HG02571 (cell line): ENCODE measurements at regions not wholly inside any gene's neighbourhood (a gene's known extent, or its start where the extent isn't known, plus 50 kb on each side); places are given as distances from the start of the nearest gene placed in this dataset.
"Not testable (repeated sequence)": the region's sequence is repeated elsewhere in the genome, so short reads cannot be mapped to it uniquely, and the experiment has no call there.

Experiments used
- ATAC-seq: cut with Tn5 transposase; IDR thresholded peaks from one replicate; pipeline ENCODE4 v1.9.1; 2021; ENCODE audit warnings: mild to moderate bottlenecking, moderate library complexity; ENCODE audit not compliant: unreplicated experiment

DNA sequence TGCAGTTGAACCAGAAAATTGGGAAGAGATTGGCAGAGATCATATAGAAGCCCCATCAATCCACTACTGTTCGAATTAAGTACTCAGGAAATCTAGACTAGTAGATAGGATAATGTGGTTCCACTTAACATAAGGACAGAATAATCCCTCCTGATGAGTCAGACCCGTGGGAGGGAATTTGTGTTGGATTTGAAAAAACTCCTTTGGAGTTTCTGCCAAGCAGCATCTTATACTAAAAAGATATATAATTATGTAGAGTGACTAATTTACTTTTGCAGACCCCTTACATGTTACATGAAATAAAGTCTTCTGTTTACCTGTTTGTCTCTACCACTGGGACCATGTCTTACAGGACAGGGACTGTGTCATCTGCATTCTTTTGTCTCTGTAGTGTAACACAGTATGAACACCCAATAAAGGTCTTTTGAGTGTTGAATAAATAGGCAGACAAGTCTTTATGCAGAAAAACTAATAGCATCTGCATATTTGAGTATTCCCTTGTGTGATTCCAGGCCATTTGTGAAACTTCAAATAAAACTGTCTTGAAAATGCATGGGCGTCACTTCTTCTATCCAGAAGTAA, 122.6 kb upstream of the DNAJC10 start:
- ATAC-seq: no peak

- ATAC-seq: no peak
These were observed 121.8 kb upstream of the DNAJC10 start for GRCh38 chr2:182594286-182594685.

- no peak for ATAC-seq
These were observed 120.4 kb upstream of the DNAJC10 start for GRCh38 chr2:182595650-182596049.

DNA sequence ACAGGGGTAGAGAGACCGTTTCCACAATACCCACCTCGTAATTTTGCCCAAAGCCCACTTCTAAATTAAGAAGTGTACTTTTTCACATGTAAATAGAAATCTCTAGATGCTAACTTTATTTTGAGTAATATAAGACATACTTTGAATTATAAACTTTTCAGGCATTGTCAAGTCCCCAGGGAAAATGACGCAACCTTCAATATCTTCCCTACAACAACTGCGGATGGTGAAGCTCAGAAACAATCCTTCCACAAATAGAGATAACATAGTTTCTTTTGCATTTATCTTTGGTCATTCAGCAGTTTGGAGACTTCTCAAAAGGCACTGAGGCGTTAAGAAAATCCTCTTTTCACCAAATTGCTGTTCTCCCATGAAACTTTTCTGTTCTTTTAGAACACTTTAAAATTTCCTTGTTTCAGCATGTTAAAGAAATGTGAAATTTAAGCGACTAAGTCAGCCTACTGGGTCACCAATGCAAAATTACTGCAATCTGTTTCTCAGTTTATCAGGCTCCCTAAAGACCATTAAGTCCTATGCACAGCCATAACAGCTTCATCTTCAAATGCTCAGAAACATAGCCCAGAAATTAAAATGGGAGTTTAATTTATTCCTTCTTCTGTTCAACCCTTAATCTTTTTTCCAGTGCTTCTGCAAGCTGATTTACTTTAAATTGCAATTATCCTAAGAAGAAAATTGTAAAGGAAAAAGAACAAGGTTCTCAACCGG, 118.3 kb upstream of the DNAJC10 start:
- no peak for ATAC-seq

DNA sequence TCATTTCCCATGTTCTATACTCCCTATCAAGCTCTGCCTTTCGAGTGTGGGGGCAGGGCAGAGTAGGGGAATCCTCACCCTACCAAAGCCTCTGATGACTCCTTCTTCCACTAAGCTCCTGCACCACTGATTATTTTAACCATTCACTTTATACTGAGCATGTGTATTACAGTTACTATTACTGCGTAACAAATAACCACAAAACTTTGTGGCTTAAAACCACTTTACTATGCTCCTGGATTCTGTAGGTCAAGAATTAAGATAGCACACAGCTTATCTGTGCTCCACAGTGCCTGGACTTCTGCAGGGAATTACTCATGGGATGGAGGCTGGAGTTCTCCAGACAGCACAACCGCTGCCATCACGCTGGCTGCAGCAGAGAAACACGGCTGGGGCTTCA, 117.4 kb upstream of the DNAJC10 start:
- ATAC-seq: no peak

- no peak for ATAC-seq
These were observed 110.9 kb upstream of the DNAJC10 start for GRCh38 chr2:182605166-182605565.

- ATAC-seq: no peak
These were observed 109.1 kb upstream of the DNAJC10 start for GRCh38 chr2:182606728-182607681.

DNA sequence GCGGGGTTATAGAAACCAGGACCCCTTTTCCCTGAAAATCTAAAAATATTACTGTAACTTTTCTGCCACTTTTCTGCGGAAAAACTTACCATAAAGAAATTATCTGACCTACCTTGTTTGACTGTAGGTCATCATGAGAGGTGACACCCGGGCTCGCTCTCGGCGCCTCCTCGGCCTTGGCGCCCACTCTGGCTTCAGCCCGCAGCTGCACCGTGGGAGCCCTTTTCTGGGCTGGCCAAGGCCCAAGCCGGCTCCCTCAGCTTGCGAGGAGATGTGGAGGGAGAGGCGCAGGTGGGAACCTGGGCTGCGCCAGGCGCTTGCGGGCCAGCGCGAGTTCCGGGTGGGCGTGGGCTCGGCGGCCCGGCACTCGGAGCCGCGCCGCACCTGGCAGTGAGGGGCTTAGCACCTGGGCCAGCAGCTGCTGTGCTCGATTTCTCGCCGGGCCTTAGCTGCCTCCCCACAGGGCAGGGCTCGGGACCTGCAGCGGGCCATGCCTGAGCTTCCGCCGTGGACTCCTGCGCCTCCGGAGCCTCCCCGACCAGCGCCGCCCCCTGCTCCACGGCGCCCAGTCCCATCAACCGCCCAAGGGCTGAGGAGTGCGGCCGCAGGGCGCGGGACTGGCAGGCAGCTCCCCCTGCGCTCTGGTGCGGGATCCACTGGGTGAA, 107.7 kb upstream of the DNAJC10 start:
- no peak for ATAC-seq

DNA sequence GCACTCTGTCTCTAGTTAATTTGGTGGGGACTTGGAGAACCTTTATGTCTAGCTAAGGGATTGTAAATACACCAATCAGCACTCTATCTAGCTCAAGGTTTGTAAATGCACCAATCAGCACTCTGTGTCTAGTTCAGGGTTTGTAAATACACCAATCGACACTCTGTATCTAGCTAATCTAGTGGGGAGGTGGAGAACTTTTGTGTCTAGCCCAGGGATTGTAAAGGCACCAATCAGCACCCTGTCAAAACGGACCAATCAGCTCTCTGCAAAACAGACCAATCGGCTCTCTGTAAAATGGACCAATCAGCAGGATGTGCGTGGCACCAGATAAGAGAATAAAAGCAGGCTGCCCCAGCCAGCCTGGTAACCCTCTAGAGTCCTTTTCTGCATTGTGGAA, 107.1 kb upstream of the DNAJC10 start:
- not testable (repeated sequence) for ATAC-seq

- no peak for ATAC-seq
These were observed 105.8 kb upstream of the DNAJC10 start for GRCh38 chr2:182610231-182610630.

GRCh38 chr2:182611009-182611408, 105.0 kb upstream of the DNAJC10 start:
- ATAC-seq: no peak

DNA sequence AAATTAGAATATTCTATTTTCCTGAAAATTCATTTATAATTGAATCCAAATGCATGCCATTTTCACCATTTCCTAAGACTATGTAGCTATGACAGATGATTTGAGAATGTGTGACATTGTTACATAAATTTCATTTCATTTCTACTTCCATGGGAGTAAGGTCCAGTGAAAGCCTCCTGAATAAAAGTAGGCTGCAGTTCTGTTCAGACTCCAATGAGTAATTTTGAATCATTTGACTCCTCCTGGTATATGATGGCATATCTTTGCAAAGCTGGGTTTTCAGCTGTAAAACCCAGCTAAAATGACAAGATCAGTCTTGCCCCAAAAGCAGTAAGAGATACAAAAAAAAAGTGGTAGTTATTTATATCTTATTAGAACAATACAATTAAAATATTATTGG, 101.0 kb upstream of the DNAJC10 start:
- no peak for ATAC-seq

- no peak for ATAC-seq
These were observed 99.3 kb upstream of the DNAJC10 start for GRCh38 chr2:182616471-182617393.

- no peak for ATAC-seq
These were observed 97.4 kb upstream of the DNAJC10 start for GRCh38 chr2:182618672-182619079.

DNA sequence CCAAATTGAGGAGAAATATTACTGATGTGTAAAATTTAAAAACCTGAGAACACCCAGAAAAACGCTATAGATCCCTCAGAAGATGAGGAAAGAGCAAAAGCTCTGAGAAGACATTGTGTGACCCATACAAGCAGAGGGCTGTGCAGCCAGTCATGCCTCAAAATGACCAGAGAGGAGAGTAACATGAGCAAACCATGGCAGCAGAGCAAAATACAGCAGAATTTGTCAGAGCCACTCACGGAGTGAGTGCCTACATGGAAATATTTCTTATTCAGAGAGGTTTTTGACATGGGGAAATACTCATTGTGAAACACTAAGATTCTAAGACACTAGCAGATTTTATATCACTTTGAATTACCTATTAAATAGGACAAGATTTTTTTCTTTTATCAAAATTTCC, 96.8 kb upstream of the DNAJC10 start:
- ATAC-seq: no peak

GRCh38 chr2:182621191-182621590, 94.9 kb upstream of the DNAJC10 start:
- ATAC-seq: no peak

DNA sequence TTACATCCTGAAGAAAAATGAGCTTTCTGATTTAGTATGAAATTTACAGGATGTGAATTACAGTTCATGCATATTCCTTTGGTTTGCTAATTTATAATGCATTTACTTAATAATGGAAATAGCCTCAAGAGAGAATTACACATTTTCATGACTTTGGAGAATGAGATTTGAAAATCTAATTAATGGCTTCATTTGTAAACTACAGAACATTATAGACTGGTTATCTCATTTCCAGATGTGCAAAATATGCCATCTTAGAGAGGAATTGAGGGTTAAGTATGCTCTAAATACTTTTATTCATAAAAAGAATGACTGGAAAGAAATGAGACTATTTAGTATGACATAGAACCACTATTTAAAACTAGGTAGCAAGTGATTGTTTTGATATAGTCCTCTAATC, 94.2 kb upstream of the DNAJC10 start:
- no peak for ATAC-seq

- ATAC-seq: no peak
These were observed 93.8 kb upstream of the DNAJC10 start for GRCh38 chr2:182622231-182622630.

- ATAC-seq: no peak
These were observed 90.2 kb upstream of the DNAJC10 start for GRCh38 chr2:182625814-182626213.

GRCh38 chr2:182628916-182629315, 87.1 kb upstream of the DNAJC10 start:
- no peak for ATAC-seq
